Colonic mucosa (tissue), 4 donors: ENCODE measurements at regions not wholly inside any gene's neighbourhood (a gene's known extent, or its start where the extent isn't known, plus 50 kb on each side); places are given as distances from the start of the nearest gene placed in this dataset.
A peak's percentile ranks its signal among the peaks of the same experiment; 100 is the strongest.

Experiments
- DNase-seq: peaks from one replicate; pipeline ENCODE4 v3.0.0-alpha.2; 2020
- H3K27ac ChIP-seq: fragments of 200-600 bp; one replicate; pipeline ENCODE4 v1.8.0; 2021
- H3K27me3 ChIP-seq: fragments of 200-600 bp; one replicate; pipeline ENCODE4 v1.8.0; 2021
- H3K36me3 ChIP-seq: fragments of 200-600 bp; one replicate; pipeline ENCODE4 v1.8.0; 2021
- H3K4me1 ChIP-seq: fragments of 200-600 bp; one replicate; pipeline ENCODE4 v1.8.0; 2021; ENCODE audit warnings: mild to moderate bottlenecking
- H3K4me3 ChIP-seq: fragments of 200-600 bp; one replicate; pipeline ENCODE4 v1.8.0; 2021
- H3K9ac ChIP-seq, 2 donors: one replicate each; pipeline ENCODE4 v1.7.0; 2013; ENCODE audit warnings: control low read depth in 2 of 2, low read depth in 2 of 2, low read length in 2 of 2
- H3K9me3 ChIP-seq: fragments of 200-600 bp; one replicate; pipeline ENCODE4 v1.8.0; 2021
- intact Hi-C: fragments of 100-400 bp; cut with DNase I; formaldehyde crosslinking; loops from one replicate; pipeline ENCODE4 v1.14.1; 2022
- TF ChIP-seq, protein P1 (sequence below): fragments of 200-600 bp; IDR thresholded peaks from one replicate; pipeline ENCODE4 v1.8.0; 2022; ENCODE audit warnings: antibody characterized with exemption, mild to moderate bottlenecking
- donor health status: healthy.
- donor health status: DM: no; HTN: no; CAD: no.
- donor health status: DM: no; HTN: no; CAD: no.

DNA sequence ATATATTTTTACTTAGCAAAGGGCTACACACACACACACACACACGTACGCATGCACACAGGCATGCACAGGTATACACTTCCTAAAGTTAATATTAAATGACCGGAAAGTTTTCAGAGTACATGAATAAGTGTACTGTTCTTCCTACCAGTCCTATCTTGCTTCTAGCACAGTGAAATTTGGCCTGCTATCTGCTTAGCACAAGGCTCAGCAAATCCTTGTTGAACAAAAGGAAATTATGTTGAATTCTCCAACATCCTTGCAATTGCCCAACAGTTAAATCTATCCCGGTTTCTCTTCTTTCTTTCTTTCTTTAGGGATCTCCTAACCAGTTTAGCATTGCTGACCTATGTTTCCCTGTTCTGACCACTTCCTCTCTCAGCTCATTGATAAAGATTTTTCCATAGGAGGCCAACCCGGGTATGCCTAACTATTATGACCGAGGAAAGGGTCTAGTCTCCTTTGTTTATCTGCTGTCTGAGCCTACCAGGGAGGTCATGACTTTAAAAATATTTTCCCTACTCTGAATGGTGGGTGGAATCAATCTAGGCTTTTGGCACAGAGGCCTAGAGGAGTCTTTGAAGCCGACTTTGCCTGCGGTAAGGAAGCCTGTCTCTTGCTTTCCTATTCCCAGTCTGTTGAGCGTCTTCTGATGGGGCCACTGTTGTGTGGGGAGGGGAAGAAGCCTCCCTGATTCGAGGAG, 400.7 kb downstream of the HRH4 start:
- H3K9ac ChIP-seq = peak overlapping the region in 1 of 2 donors; percentile 29
- no peak for DNase-seq

DNA sequence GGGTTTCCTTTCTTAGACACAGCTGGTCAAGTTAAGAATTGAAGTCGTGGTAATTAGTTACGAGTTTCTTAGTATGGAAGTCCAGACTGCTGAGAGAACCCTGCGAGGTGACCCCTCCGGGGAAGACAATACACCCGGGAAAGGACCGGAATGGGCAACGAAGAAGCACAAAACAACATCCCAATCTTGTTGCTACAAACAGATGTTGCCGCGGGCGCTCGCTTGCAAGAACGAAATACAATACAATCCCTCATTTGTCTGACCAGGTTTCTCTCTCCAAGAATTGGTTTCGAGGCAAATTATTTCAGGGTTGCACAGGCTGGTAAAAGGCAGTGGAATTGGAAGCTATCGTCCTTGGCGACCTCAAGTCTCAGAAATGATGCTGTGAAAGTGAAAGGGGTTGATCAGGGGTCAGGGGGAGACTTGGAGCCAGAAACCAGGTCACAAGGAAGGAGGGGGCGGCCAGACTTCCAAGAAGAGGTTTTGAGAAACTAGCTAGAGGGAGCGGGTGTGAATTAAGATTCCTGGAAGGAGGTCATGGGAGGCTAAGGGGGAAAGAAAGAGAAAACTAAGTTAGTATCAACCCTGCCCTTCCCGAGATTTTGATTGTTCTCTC, 401.9 kb downstream of the HRH4 start:
- no peak overlapping the region for H3K9ac ChIP-seq
- H3K4me3 ChIP-seq = no peak overlapping the region
- H3K9me3 ChIP-seq = no peaks in the 10 kb centered on the region
- H3K27ac ChIP-seq = no peak overlapping the region
- no peaks in the 10 kb centered on the region for H3K36me3 ChIP-seq
- H3K27me3 ChIP-seq = no peaks in the 10 kb centered on the region
- no peaks in the 10 kb centered on the region for H3K4me1 ChIP-seq
- TF ChIP-seq, protein P1, sequence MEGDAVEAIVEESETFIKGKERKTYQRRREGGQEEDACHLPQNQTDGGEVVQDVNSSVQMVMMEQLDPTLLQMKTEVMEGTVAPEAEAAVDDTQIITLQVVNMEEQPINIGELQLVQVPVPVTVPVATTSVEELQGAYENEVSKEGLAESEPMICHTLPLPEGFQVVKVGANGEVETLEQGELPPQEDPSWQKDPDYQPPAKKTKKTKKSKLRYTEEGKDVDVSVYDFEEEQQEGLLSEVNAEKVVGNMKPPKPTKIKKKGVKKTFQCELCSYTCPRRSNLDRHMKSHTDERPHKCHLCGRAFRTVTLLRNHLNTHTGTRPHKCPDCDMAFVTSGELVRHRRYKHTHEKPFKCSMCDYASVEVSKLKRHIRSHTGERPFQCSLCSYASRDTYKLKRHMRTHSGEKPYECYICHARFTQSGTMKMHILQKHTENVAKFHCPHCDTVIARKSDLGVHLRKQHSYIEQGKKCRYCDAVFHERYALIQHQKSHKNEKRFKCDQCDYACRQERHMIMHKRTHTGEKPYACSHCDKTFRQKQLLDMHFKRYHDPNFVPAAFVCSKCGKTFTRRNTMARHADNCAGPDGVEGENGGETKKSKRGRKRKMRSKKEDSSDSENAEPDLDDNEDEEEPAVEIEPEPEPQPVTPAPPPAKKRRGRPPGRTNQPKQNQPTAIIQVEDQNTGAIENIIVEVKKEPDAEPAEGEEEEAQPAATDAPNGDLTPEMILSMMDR = no peak
- no peak for DNase-seq
- intact Hi-C loops = no loop called here

More for the DNA sequence above, 400.7 kb downstream of the HRH4 start:
- H3K27me3 ChIP-seq = no peaks in the 10 kb centered on the region
- no peaks in the 10 kb centered on the region for H3K36me3 ChIP-seq
- H3K27ac ChIP-seq = no peak overlapping the region
- H3K4me3 ChIP-seq = no peak overlapping the region
- TF ChIP-seq, protein P1 = no peak
- no peaks in the 10 kb centered on the region for H3K9me3 ChIP-seq
- no peaks in the 10 kb centered on the region for H3K4me1 ChIP-seq
- intact Hi-C loops = no loop called here

DNA sequence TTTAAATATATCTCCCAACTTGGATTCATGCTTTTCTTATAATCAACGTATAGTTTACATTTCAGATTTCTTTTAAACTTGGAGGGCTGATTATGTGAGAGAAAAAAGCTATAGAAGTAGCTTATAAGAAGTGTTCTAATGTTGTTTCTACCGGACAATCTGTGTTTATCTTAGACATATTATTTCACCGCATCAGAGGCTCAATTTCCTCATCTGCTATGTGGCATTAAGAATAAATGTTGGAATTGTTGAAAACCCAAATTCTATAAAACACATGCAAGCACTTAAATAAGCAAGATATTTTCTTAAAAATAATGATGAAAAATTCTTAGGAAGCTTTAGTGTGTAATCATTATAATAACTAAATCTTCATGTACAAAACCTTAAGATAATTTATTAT, 407.9 kb downstream of the HRH4 start:
- H3K36me3 ChIP-seq = no peaks in the 10 kb centered on the region
- no peak overlapping the region for H3K27ac ChIP-seq
- H3K9me3 ChIP-seq = no peaks in the 10 kb centered on the region
- TF ChIP-seq, protein P1 = no peak
- no peak overlapping the region for H3K9ac ChIP-seq
- no peak overlapping the region for H3K4me3 ChIP-seq
- no peak for DNase-seq
- H3K4me1 ChIP-seq = peaks cover 5% of the 10 kb centered on the region
- H3K27me3 ChIP-seq = no peaks in the 10 kb centered on the region
- intact Hi-C loops = no loop called here

DNA sequence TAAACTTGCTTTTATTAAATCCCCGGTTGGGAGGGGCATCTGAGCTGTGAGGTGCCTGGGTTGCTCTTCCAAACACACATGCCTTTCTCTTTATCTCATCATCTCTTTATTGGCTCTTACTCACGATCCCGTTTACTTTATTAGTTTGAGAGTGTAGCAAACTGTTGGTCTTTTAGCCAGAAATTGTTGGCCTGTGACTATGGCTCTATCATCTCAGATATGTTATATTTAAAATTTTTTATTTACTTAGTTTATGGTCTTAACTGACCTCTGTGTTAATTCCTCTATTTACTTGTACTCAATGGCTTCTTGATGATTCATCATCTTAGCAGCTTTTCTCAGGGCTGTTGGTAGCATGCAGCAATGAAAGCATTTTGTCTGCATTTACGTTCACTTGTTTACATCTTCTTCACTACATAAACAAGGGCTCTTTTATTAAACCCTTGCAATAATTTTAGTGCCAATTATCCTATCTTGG, 408.4 kb downstream of the HRH4 start:
- DNase-seq = no peak
- Histone ChIP-seq H3K36me3 (no peaks in the 10 kb centered on the region), H3K9ac (no peak overlapping the region), H3K4me3 (no peak overlapping the region), H3K27me3 (no peaks in the 10 kb centered on the region), H3K4me1 (peaks cover 5% of the 10 kb centered on the region), H3K27ac (no peak overlapping the region), H3K9me3 (no peaks in the 10 kb centered on the region)
- TF ChIP-seq, protein P1 = no peak
- intact Hi-C loops = no loop called here

DNA sequence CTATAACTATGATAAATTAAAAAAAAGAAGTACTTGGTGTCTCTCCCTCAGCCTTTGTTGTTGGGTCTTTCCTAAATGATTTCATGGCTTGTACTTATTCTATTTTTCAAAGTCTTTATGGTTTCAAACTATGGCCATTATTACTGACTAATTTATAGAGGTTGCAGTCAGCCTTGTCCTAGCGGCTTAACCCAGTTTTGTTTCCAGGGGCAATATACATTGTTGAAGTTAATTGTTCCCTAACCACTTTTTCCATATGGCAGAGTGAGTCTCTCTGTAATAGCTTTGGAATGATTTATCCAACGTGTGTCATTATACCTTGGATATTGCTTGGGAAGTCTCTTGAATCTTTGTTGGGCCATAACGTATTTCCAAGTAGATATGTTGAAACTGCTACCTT, 408.8 kb downstream of the HRH4 start:
- no peaks in the 10 kb centered on the region for H3K27me3 ChIP-seq
- no peak overlapping the region for H3K27ac ChIP-seq
- H3K9ac ChIP-seq = no peak overlapping the region
- no peaks in the 10 kb centered on the region for H3K9me3 ChIP-seq
- intact Hi-C loops = no loop called here
- H3K4me1 ChIP-seq = peaks cover 5% of the 10 kb centered on the region
- H3K36me3 ChIP-seq = no peaks in the 10 kb centered on the region
- no peak overlapping the region for H3K4me3 ChIP-seq
- TF ChIP-seq, protein P1 = no peak
- no peak for DNase-seq
